ENCODE measurements at regions not wholly inside any gene's neighbourhood (a gene's known extent, or its start where the extent isn't known, plus 50 kb on each side); places are given as distances from the start of the nearest gene placed in this dataset.

DNA sequence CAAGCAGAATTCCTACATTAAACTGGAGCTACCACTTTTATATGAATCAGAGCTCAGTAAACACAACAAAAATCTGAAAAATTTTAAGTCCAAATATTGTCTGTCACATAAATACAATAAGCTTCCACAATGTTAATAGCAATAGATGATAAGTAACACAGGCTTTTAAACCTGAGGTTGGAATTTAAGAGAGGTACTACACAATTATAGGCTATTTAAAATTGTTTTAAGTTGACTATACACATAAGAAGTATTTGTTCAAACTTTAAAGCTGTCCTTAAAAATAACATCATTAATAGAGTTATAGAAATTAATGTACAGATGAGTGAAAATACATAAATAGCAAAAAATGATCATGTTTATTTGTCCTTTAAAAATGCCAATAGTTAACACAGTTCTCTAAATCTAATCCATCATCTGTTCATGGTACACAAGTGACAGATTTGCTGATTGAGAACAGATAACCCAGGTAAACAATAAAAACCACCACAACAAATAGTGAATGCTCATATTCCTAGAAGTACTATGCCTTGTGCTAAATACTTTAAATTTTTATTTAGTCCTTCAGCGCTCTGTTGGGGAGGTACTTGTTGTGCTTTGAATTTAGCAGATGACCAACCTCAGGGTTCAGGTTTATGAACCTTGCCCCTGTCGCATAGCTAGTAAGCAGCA is 382.3 kb upstream of the ID4 start:
- no peak overlapping the region for H4K5ac ChIP-seq (ENCODE audit: insufficient read length, low read depth, low read length)
- H3K79me2 ChIP-seq (ENCODE audit: control insufficient read depth in 1 of 2, insufficient read depth in 2 of 2, low read length in 2 of 2): no peaks in the 10 kb centered on the region
- H3K4me2 ChIP-seq (ENCODE audit: insufficient read depth in 1 of 2, low read depth in 2 of 2, low read length in 2 of 2): no peak overlapping the region
- 95% methylated on average over 2 of the region's 2 CpGs; no CpG with 5 or more reads in 1 of the 2 experiments for WGBS, 2 experiments (ENCODE audit: extremely low coverage in 1 of 2, insufficient coverage in 1 of 2, insufficient read length in 1 of 2, insufficient replicate concordance in 2 of 2, low coverage in 1 of 2, low lambda C conversion rate in 2 of 2, missing lambda C conversion rate in 1 of 2)
- POLR2A ChIA-PET (ENCODE audit: partially characterized antibody): interaction anchor here (0.6 kb wide), 1 partner anchor 137 kb away, joined by 4 read pairs; no protein-coding TSS in a partner anchor
- no peaks in the 10 kb centered on the region for H3K79me1 ChIP-seq (ENCODE audit: low read depth, low read length)
- H2BK5ac ChIP-seq (ENCODE audit: low read depth, low read length): no peak overlapping the region
- no peaks in the 10 kb centered on the region for H4K20me1 ChIP-seq (replicated peaks in 1 of 2; ENCODE audit: control insufficient read depth in 1 of 2, insufficient read depth in 2 of 2, low read length in 2 of 2)
- no peak overlapping the region for H3K27ac ChIP-seq (ENCODE audit: low read depth, low read length)
- H2BK20ac ChIP-seq (ENCODE audit: low read length): no peak overlapping the region
- no peak overlapping the region for H3K18ac ChIP-seq (ENCODE audit: extremely low read depth, low read length)
- H2BK12ac ChIP-seq (ENCODE audit: low read depth, low read length): no peak overlapping the region
- H3K9me3 ChIP-seq (ENCODE audit: insufficient read depth in 2 of 2, low read depth in 1 of 2, low read length in 1 of 2): no peaks in the 10 kb centered on the region
- CTCF ChIA-PET (ENCODE audit: partially characterized antibody): interaction anchor here (0.9 to 1.5 kb wide), 2 partner anchors 18 to 22 kb away, joined by 3 to 10 read pairs; no protein-coding TSS in a partner anchor
- H3K27me3 ChIP-seq (replicated peaks in 1 of 4; ENCODE audit: control insufficient read depth in 3 of 4, extremely low read depth in 1 of 4, insufficient read depth in 3 of 4, low read length in 3 of 4): no peaks in the 10 kb centered on the region
- TF ChIP-seq EP300 (IDR thresholded peaks at IDR 0.05; ENCODE audit: borderline replicate concordance in 1 of 2, low read depth in 2 of 2, low read length in 2 of 2): no peak
- TF ChIP-seq, protein P1, sequence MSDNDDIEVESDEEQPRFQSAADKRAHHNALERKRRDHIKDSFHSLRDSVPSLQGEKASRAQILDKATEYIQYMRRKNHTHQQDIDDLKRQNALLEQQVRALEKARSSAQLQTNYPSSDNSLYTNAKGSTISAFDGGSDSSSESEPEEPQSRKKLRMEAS (IDR thresholded peaks at IDR 0.05): no peak
- TF ChIP-seq RNF2 (IDR thresholded peaks at IDR 0.05; ENCODE audit: borderline replicate concordance, low read depth, low read length, missing control alignments, poor library complexity, severe bottlenecking): no peak
- TF ChIP-seq RAD21 (IDR thresholded peaks at IDR 0.05 in 1 of 2, conservative IDR thresholded peaks at IDR 0.05 in 1 of 2; ENCODE audit: low read depth in 2 of 2, low read length in 2 of 2): no peak
- TF ChIP-seq FOSL1 (IDR thresholded peaks at IDR 0.05; ENCODE audit: insufficient read depth, low read depth, low read length): no peak
- no peak for TF ChIP-seq MAFK (IDR thresholded peaks at IDR 0.05; ENCODE audit: low read depth, low read length)
- TF ChIP-seq SUZ12 (IDR thresholded peaks at IDR 0.05; ENCODE audit: low read length): no peak
- TF ChIP-seq SP1 (IDR thresholded peaks at IDR 0.05; ENCODE audit: low read depth, low read length): no peak
- TF ChIP-seq TAF1 (IDR thresholded peaks at IDR 0.05; ENCODE audit: low read depth, low read length): no peak
- TF ChIP-seq JUN (IDR thresholded peaks at IDR 0.05; ENCODE audit: low read depth, low read length): no peak
- no peak for TF ChIP-seq TAF7 (optimal IDR thresholded peaks at IDR 0.05; ENCODE audit: borderline replicate concordance, low read depth, low read length)
- TF ChIP-seq CHD2 (IDR thresholded peaks at IDR 0.05; ENCODE audit: low read length): no peak
- TF ChIP-seq NRF1 (IDR thresholded peaks at IDR 0.05; ENCODE audit: low read depth, low read length): no peak
- H4K91ac ChIP-seq (replicated peaks; ENCODE audit: insufficient read length, low read length): no peak overlapping the region
- no peak overlapping the region for H2BK15ac ChIP-seq (ENCODE audit: low read length)
- no peak overlapping the region for H3K56ac ChIP-seq (replicated peaks; ENCODE audit: insufficient read length, low read depth, low read length)
- H3K14ac ChIP-seq (ENCODE audit: insufficient read length): no peak overlapping the region
- H3K36me3 ChIP-seq (ENCODE audit: control insufficient read depth in 2 of 4, insufficient read depth in 4 of 4, low read length in 3 of 4): no peaks in the 10 kb centered on the region
- H3K4me1 ChIP-seq (replicated peaks in 1 of 4; ENCODE audit: control insufficient read depth in 3 of 4, insufficient read depth in 4 of 4, low read length in 3 of 4): no peaks in the 10 kb centered on the region
- H2BK120ac ChIP-seq (replicated peaks; ENCODE audit: low read depth, low read length): no peak overlapping the region
- H3K4ac ChIP-seq (replicated peaks; ENCODE audit: insufficient read length, low read depth, low read length): no peak overlapping the region
- no peak overlapping the region for H3K4me3 ChIP-seq (ENCODE audit: extremely low read depth in 1 of 4, insufficient read depth in 2 of 4, low read depth in 3 of 4, low read length in 4 of 4)
- DNase-seq (ENCODE audit: low read depth in 1 of 2, low spot score in 2 of 2): no peak
- no peak for FAIRE-seq
- no peak overlapping the region for H2AK5ac ChIP-seq (ENCODE audit: low read depth, low read length)
- H4K8ac ChIP-seq (ENCODE audit: extremely low read depth, insufficient read depth, low read length): no peak overlapping the region
- no peak overlapping the region for H3K9ac ChIP-seq (replicated peaks in 1 of 4; ENCODE audit: extremely low read depth in 1 of 4, low read depth in 3 of 4, low read length in 3 of 4)
- H3K23ac ChIP-seq (ENCODE audit: insufficient read length): no peak overlapping the region
- H3K23me2 ChIP-seq (ENCODE audit: low read depth, low read length): no peaks in the 10 kb centered on the region; the same call in 1 of the 2 replicates
- H2AFZ ChIP-seq (ENCODE audit: low read length): no peak overlapping the region

Measured in H1 (cell line).